ENCODE measurements at regions not wholly inside any gene's neighbourhood (a gene's known extent, or its start where the extent isn't known, plus 50 kb on each side); places are given as distances from the start of the nearest gene placed in this dataset.

GRCh38 chr2:120619579-120619978 is 116.1 kb upstream of the GLI2 start:
- Histone ChIP-seq H3K36me3 (no peaks in the 10 kb centered on the region), H3K27ac (no peak overlapping the region), H3K4me3 (no peak overlapping the region), H3K9me3 (no peaks in the 10 kb centered on the region), H3K27me3 (ENCODE audit: low read depth) (no peaks in the 10 kb centered on the region), H3K4me1 (no peaks in the 10 kb centered on the region)
- ATAC-seq = peak; percentile 21 to 82
- TF ChIP-seq CTCF (IDR thresholded peaks at IDR 0.05) = no peak
- intact Hi-C loops (cut with DNase I) = no loop called here
- DNase-seq = no peak

GRCh38 chr2:120620025-120620793 is 115.5 kb upstream of the GLI2 start:
- DNase-seq (no peak), ATAC-seq (peak in 1 of 2 donors; percentile 14)
- Histone ChIP-seq H3K9me3 (no peaks in the 10 kb centered on the region), H3K27me3 (ENCODE audit: low read depth) (no peaks in the 10 kb centered on the region), H3K27ac (peak overlapping the region; percentile 8), H3K36me3 (no peaks in the 10 kb centered on the region), H3K4me1 (no peaks in the 10 kb centered on the region), H3K4me3 (no peak overlapping the region)
- intact Hi-C loops (cut with DNase I) = no loop called here
- TF ChIP-seq CTCF (IDR thresholded peaks at IDR 0.05) = no peak

DNA sequence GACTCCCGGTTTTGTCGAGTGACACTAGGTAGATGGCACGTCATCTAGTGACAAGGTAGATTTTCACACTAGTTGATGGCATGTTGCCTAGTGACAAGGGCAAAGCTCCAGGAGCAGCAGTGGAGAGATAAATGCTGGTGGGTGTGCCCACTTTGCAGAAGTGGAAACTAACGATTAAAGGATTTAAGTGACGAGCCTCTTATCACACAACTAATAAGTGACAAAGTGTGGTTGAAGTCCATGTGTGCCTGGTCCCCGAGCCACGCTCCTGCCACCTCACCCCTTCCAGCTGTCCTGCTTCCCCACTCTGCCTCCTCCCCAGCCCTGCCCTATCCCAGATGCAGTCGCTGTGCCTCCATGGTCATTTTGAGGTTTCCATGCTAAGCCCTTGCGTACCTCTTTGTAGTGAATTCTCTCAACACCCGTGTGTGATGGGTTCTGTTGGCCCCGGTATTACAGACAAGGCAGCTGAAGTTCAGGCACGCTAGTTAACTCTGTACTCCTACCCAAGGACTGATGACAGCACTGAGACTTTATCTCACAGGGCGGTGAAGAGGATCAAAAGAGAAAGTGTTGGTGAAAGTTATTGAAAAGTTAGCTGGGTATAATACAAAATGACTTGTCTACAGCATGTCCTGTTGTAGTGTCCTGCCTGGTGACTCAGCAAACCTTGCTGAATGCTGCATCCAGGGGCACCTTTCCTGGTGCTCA is 113.4 kb upstream of the GLI2 start:
- no peak for TF ChIP-seq CTCF (IDR thresholded peaks at IDR 0.05)
- Histone ChIP-seq H3K27ac (no peak overlapping the region), H3K4me1 (peaks cover 4% of the 10 kb centered on the region), H3K36me3 (no peaks in the 10 kb centered on the region), H3K27me3 (ENCODE audit: low read depth) (no peaks in the 10 kb centered on the region), H3K4me3 (no peak overlapping the region), H3K9me3 (no peaks in the 10 kb centered on the region)
- ATAC-seq = no peak
- intact Hi-C loops (cut with DNase I) = no loop called here
- DNase-seq = no peak

DNA sequence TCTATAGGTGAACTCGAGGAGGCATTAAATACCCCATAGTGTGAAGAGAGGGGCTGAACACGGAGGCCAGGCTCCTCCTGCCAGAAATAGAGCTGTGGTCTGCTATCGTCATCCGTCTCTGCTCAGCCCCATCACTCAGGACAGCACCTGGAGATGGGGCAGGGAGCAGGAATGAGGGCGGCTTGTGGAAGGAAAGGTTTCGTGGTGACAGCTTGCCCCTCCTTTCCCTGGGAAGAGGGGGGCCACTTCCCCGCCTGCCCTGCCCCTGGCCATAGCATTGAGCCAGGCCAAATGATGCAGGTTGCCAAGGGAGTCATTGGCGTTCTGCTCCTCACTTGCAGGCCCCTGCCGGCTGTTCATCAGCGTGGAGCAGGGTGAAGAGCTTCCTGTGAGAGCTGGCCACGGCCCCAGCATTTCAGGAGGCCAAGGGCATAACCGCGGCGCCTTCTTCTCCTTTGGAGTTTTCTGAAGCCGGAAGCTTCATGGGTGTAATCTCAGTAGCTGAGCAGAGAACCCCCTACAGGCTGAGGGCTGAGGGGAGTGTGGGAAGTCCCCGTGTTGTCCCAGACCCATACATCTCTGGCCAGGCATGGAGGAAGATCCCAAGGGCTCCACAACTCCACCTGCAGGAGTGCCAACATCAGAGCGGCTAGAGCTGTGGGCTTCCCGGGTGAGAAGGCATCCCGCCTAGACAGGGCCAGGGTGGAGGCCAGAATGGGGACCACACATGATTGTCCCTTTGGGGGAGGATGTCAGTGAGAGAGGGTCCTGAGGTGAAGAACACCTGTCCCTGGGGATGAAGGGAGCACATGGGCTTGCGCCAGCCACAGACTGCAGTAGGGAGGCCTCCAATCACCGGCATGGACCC is 112.5 kb upstream of the GLI2 start:
- Histone ChIP-seq H3K4me3 (no peak overlapping the region), H3K9me3 (no peaks in the 10 kb centered on the region), H3K27me3 (ENCODE audit: low read depth) (no peaks in the 10 kb centered on the region), H3K27ac (no peak overlapping the region), H3K36me3 (no peaks in the 10 kb centered on the region), H3K4me1 (peaks cover 4% of the 10 kb centered on the region)
- intact Hi-C loops (cut with DNase I) = no loop called here
- DNase-seq (no peak), ATAC-seq (no peak)
- no peak for TF ChIP-seq CTCF (IDR thresholded peaks at IDR 0.05)

DNA sequence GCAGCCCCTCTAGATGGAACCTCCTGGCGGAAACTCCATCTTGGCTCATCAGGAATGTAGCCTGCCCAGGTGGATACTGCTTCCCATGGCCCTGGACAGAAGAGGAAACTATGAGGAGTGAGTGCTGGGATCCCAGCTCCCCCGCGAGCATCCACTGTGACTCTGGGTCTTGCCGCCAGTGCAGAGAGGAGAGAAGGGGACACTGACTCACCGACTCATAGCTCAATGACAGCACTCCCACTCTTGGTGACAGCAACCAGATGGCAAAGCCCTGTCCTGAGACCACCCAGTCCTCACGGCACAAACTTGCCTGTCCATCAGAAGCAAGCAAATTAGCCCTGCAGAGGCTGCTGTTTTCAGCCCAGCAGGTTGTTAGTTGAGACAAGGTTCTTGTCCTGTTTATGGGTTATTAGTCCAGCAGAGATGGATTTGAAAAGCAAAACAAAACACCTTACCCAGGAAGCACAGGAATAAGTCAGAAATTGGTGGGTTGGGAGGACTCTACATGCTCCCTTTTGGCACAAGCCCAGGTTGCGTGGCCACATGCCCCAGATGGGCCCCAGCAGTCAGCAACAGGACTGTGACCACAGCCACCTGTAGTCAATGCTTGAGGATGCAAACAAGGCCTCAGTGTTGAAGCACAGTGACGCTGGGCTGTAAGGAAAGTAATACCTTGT is 111.5 kb upstream of the GLI2 start:
- intact Hi-C loops (cut with DNase I) = no loop called here
- H3K4me1 ChIP-seq = peaks cover 4% of the 10 kb centered on the region
- no peak overlapping the region for H3K4me3 ChIP-seq
- H3K27ac ChIP-seq = no peak overlapping the region
- no peak for TF ChIP-seq CTCF (IDR thresholded peaks at IDR 0.05)
- ATAC-seq (no peak), DNase-seq (no peak)
- H3K9me3 ChIP-seq = no peaks in the 10 kb centered on the region
- H3K27me3 ChIP-seq (ENCODE audit: low read depth) = no peaks in the 10 kb centered on the region
- H3K36me3 ChIP-seq = no peaks in the 10 kb centered on the region
